ENCODE measurements at regions not wholly inside any gene's neighbourhood (a gene's known extent, or its start where the extent isn't known, plus 50 kb on each side); places are given as distances from the start of the nearest gene placed in this dataset.

- Histone ChIP-seq H3K27ac (no peak overlapping the region), H3K4me1 (no peaks in the 10 kb centered on the region), H3K36me3 (no peaks in the 10 kb centered on the region), H3K9me3 (no peaks in the 10 kb centered on the region), H3K4me3 (no peak overlapping the region), H3K27me3 (no peaks in the 10 kb centered on the region)
- no peak for ATAC-seq
- intact Hi-C loops (cut with DNase I): no loop called here
- no peak for DNase-seq
- TF ChIP-seq POLR2A (IDR thresholded peaks at IDR 0.05): no peak
- TF ChIP-seq CTCF (IDR thresholded peaks at IDR 0.05): no peak
Observed at GRCh38 chr14:43172899-43173548, 1334.1 kb downstream of the FSCB start.

GRCh38 chr14:43169722-43170121, 1337.4 kb downstream of the FSCB start:
- Histone ChIP-seq H3K9me3 (no peaks in the 10 kb centered on the region), H3K4me3 (no peak overlapping the region), H3K4me1 (no peaks in the 10 kb centered on the region), H3K27ac (no peak overlapping the region), H3K36me3 (no peaks in the 10 kb centered on the region), H3K27me3 (no peaks in the 10 kb centered on the region)
- TF ChIP-seq CTCF (IDR thresholded peaks at IDR 0.05): no peak
- 51 to 72% (median 63%) methylated on average over 2 of the region's 2 CpGs for WGBS, 4 donors
- ATAC-seq: no peak
- DNase-seq: no peak
- intact Hi-C loops (cut with DNase I): no loop called here

GRCh38 chr14:43168371-43168925, 1338.6 kb downstream of the FSCB start:
- H3K36me3 ChIP-seq: no peaks in the 10 kb centered on the region
- H3K27me3 ChIP-seq: no peaks in the 10 kb centered on the region
- 48 to 74% (median 69%) methylated on average over 1 of the region's 1 CpG for WGBS, 4 donors
- H3K4me1 ChIP-seq: no peaks in the 10 kb centered on the region
- TF ChIP-seq POLR2A (IDR thresholded peaks at IDR 0.05) (no peak), CTCF (IDR thresholded peaks at IDR 0.05) (no peak)
- intact Hi-C loops (cut with DNase I): no loop called here
- no peak overlapping the region for H3K4me3 ChIP-seq
- no peaks in the 10 kb centered on the region for H3K9me3 ChIP-seq
- DNase-seq (no peak), ATAC-seq (no peak)
- H3K27ac ChIP-seq: no peak overlapping the region

- intact Hi-C loops (cut with DNase I): no loop called here
- DNase-seq (no peak), ATAC-seq (no peak)
- H3K4me3 ChIP-seq: no peak overlapping the region
- H3K36me3 ChIP-seq: no peaks in the 10 kb centered on the region
- H3K27ac ChIP-seq: no peak overlapping the region
- 70 to 82% (median 75%) methylated on average over 2 of the region's 2 CpGs for WGBS, 4 donors
- no peaks in the 10 kb centered on the region for H3K4me1 ChIP-seq
- H3K27me3 ChIP-seq: no peaks in the 10 kb centered on the region
- H3K9me3 ChIP-seq: no peaks in the 10 kb centered on the region
- TF ChIP-seq POLR2A (IDR thresholded peaks at IDR 0.05) (no peak), CTCF (IDR thresholded peaks at IDR 0.05) (no peak)
Observed at GRCh38 chr14:43166163-43166562, 1340.9 kb downstream of the FSCB start.
